Neural progenitor cell (in vitro differentiated cells): ENCODE measurements at regions not wholly inside any gene's neighbourhood (a gene's known extent, or its start where the extent isn't known, plus 50 kb on each side); places are given as distances from the start of the nearest gene placed in this dataset.

Experiments
- DNase-seq: peaks from one replicate; pipeline ENCODE4 v3.0.0-alpha.2; 2016; ENCODE audit warnings: low spot score
- H2AFZ ChIP-seq: fragments of 200-600 bp; sonication (generic); replicated peaks from 2 replicates; pipeline ENCODE4 v1.6.1; 2016; ENCODE audit warnings: antibody characterized with exemption
- H3F3A ChIP-seq: fragments of 200-600 bp; sonication (generic); 2 replicates; pipeline ENCODE4 v1.6.1; 2016; ENCODE audit warnings: antibody characterized with exemption, low read depth
- H3K27ac ChIP-seq: fragments of 200-600 bp; sonication (generic); 2 replicates; pipeline ENCODE4 v1.5.1; 2016; ENCODE audit warnings: mild to moderate bottlenecking
- H3K27me3 ChIP-seq: fragments of 200-600 bp; sonication (generic); 2 replicates; pipeline ENCODE4 v1.6.1; 2016; ENCODE audit warnings: mild to moderate bottlenecking, moderate library complexity
- H3K36me3 ChIP-seq: fragments of 200-600 bp; sonication (generic); 2 replicates; pipeline ENCODE4 v1.5.1; 2016
- H3K4me1 ChIP-seq: fragments of 200-600 bp; sonication (generic); 2 replicates; pipeline ENCODE4 v1.6.1; 2016; ENCODE audit warnings: mixed run types
- H3K4me2 ChIP-seq: fragments of 200-600 bp; sonication (generic); 2 replicates; pipeline ENCODE4 v1.6.1; 2016
- H3K4me3 ChIP-seq: fragments of 200-600 bp; sonication (generic); 2 replicates; pipeline ENCODE4 v1.5.1; 2016
- H3K79me2 ChIP-seq: fragments of 200-600 bp; sonication (generic); 2 replicates; pipeline ENCODE4 v1.6.1; 2016; ENCODE audit warnings: low read depth
- H3K9ac ChIP-seq: fragments of 200-600 bp; sonication (generic); 2 replicates; pipeline ENCODE4 v1.6.1; 2016
- H3K9me3 ChIP-seq: fragments of 200-600 bp; sonication (generic); 2 replicates; pipeline ENCODE4 v1.5.1; 2016; ENCODE audit warnings: low read depth
- H4K20me1 ChIP-seq: fragments of 200-600 bp; sonication (generic); 2 replicates; pipeline ENCODE4 v1.6.1; 2016; ENCODE audit warnings: low read depth
- H3K27ac Mint-ChIP-seq: 3 replicates; pipeline ENCODE4 v1.8.0; 2021; ENCODE audit warnings: mixed read lengths
- H3K27me3 Mint-ChIP-seq: 2 replicates; pipeline ENCODE4 v1.8.0; 2022; ENCODE audit warnings: low read depth, mild to moderate bottlenecking, inconsistent platforms, moderate library complexity, mixed read lengths; ENCODE audit not compliant: insufficient read depth
- H3K36me3 Mint-ChIP-seq: 3 replicates; pipeline ENCODE4 v1.8.0; 2021; ENCODE audit warnings: mixed read lengths
- H3K4me1 Mint-ChIP-seq: 3 replicates; pipeline ENCODE4 v1.8.0; 2021; ENCODE audit warnings: mixed read lengths
- H3K4me3 Mint-ChIP-seq: 3 replicates; pipeline ENCODE4 v1.8.0; 2021; ENCODE audit warnings: mild to moderate bottlenecking, moderate library complexity, mixed read lengths
- H3K9me3 Mint-ChIP-seq: 3 replicates; pipeline ENCODE4 v1.8.0; 2020; ENCODE audit warnings: mixed read lengths
- CTCF ChIP-seq: fragments of 200-600 bp; sonication (generic); IDR thresholded peaks from 2 replicates; pipeline ENCODE4 v1.5.1; 2017; ENCODE audit warnings: antibody characterized with exemption, mild to moderate bottlenecking
- EZH2 ChIP-seq: fragments of 200-600 bp; sonication (generic); IDR thresholded peaks from 2 replicates; pipeline ENCODE4 v1.6.1; 2017; ENCODE audit warnings: antibody characterized with exemption, mild to moderate bottlenecking, moderate library complexity
- EZH2phosphoT487 ChIP-seq: fragments of 200-600 bp; sonication (generic); IDR thresholded peaks from 2 replicates; pipeline ENCODE4 v1.6.1; 2017; ENCODE audit warnings: antibody characterized with exemption

GRCh38 chr2:137776697-137777096, 187.6 kb upstream of the HNMT start:
- H3K4me3 ChIP-seq = no peak overlapping the region
- H3K36me3 ChIP-seq = no peaks in the 10 kb centered on the region
- H3K4me1 ChIP-seq = peaks cover 6% of the 10 kb centered on the region
- TF ChIP-seq CTCF (no peak), EZH2phosphoT487 (no peak), EZH2 (no peak)
- Mint-ChIP-seq H3K36me3 (no peaks in the 10 kb centered on the region), H3K9me3 (no peaks in the 10 kb centered on the region), H3K4me1 (peaks cover 8% of the 10 kb centered on the region), H3K27me3 (peaks cover 2% of the 10 kb centered on the region), H3K27ac (no peak overlapping the region), H3K4me3 (no peak overlapping the region)
- no peak overlapping the region for H3K4me2 ChIP-seq
- H2AFZ ChIP-seq = no peak overlapping the region
- no peaks in the 10 kb centered on the region for H3K79me2 ChIP-seq
- no peaks in the 10 kb centered on the region for H3K9me3 ChIP-seq
- DNase-seq = no peak
- H4K20me1 ChIP-seq = no peaks in the 10 kb centered on the region
- H3K27me3 ChIP-seq = no peaks in the 10 kb centered on the region
- H3K27ac ChIP-seq = no peak overlapping the region
- H3F3A ChIP-seq = no peaks in the 10 kb centered on the region
- H3K9ac ChIP-seq = no peak overlapping the region

DNA sequence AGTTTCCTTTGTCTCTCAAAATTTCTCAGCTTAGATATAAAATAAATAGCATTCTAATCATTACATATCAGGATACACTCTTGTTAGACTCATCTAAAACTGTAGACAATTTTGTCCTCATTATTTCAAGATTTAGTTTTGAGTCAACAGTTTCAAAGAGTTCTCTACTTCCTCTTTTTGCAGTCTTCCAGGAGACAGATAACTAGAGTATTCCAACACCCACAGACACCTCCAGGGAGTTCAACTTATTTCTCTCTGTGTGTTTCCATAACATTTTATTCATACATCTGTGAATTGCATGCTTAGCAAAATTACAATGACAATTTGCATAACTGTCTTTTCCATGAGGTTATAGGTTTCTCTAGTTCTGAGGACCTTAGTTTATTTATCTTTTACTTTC, 166.6 kb upstream of the HNMT start:
- H3K4me1 Mint-ChIP-seq = no peaks in the 10 kb centered on the region

GRCh38 chr2:137799600-137799999, 164.7 kb upstream of the HNMT start:
- no peaks in the 10 kb centered on the region for H3K4me1 Mint-ChIP-seq
- no peak overlapping the region for H3K27ac Mint-ChIP-seq
- Histone ChIP-seq H3K4me2 (no peak overlapping the region), H3K79me2 (no peaks in the 10 kb centered on the region), H3K27ac (no peak overlapping the region), H2AFZ (no peak overlapping the region), H3K27me3 (no peaks in the 10 kb centered on the region), H3K4me1 (no peaks in the 10 kb centered on the region), H3K36me3 (no peaks in the 10 kb centered on the region), H3K9ac (no peak overlapping the region), H3K4me3 (no peak overlapping the region), H3K9me3 (no peaks in the 10 kb centered on the region), H4K20me1 (no peaks in the 10 kb centered on the region), H3F3A (no peaks in the 10 kb centered on the region)
- no peak for DNase-seq
- H3K36me3 Mint-ChIP-seq = no peaks in the 10 kb centered on the region
- no peak for TF ChIP-seq EZH2phosphoT487
- TF ChIP-seq EZH2 = no peak
- no peak for TF ChIP-seq CTCF
- no peaks in the 10 kb centered on the region for H3K27me3 Mint-ChIP-seq
- no peak overlapping the region for H3K4me3 Mint-ChIP-seq
- peaks cover 4% of the 10 kb centered on the region for H3K9me3 Mint-ChIP-seq

More for the DNA sequence above, 166.6 kb upstream of the HNMT start:
- Histone ChIP-seq H2AFZ (no peak overlapping the region), H3K4me3 (no peak overlapping the region), H3K79me2 (no peaks in the 10 kb centered on the region), H3K4me2 (no peak overlapping the region), H4K20me1 (no peaks in the 10 kb centered on the region), H3K4me1 (no peaks in the 10 kb centered on the region), H3F3A (no peaks in the 10 kb centered on the region), H3K27ac (no peak overlapping the region), H3K9ac (no peak overlapping the region), H3K9me3 (no peaks in the 10 kb centered on the region), H3K36me3 (no peaks in the 10 kb centered on the region), H3K27me3 (no peaks in the 10 kb centered on the region)
- Mint-ChIP-seq H3K27me3 (no peaks in the 10 kb centered on the region), H3K4me3 (no peak overlapping the region), H3K36me3 (no peaks in the 10 kb centered on the region), H3K9me3 (peaks cover 4% of the 10 kb centered on the region), H3K27ac (no peak overlapping the region)
- TF ChIP-seq EZH2 (no peak), EZH2phosphoT487 (no peak)
- no peak for DNase-seq

DNA sequence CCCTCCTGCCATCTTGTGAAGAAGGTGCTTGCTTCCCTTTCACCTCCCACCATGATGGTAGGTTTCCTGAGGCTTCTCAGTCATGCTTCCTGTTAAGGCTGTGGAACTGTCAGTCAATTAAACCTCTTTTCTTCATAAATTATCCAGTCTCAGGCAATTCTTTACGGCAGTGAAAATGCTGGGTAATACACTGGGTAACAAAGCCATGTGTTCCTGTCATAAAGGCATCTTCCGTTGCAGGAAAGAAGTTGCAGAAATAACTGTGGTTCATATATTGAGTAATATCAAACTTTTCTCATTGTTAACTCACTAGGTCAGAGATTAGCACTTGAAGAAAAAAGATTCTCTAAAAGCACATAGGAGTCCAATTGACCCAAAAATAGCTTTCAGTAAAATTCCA, 163.9 kb upstream of the HNMT start:
- H3K4me2 ChIP-seq = no peak overlapping the region
- no peaks in the 10 kb centered on the region for H3K79me2 ChIP-seq
- Mint-ChIP-seq H3K9me3 (peaks cover 4% of the 10 kb centered on the region), H3K4me3 (no peak overlapping the region), H3K27ac (no peak overlapping the region), H3K4me1 (no peaks in the 10 kb centered on the region), H3K27me3 (no peaks in the 10 kb centered on the region), H3K36me3 (no peaks in the 10 kb centered on the region)
- no peak for DNase-seq
- no peak overlapping the region for H2AFZ ChIP-seq
- H3K27ac ChIP-seq = no peak overlapping the region
- H3K4me3 ChIP-seq = no peak overlapping the region
- no peak overlapping the region for H3K9ac ChIP-seq
- TF ChIP-seq EZH2phosphoT487 (no peak), CTCF (no peak), EZH2 (no peak)
- H3K27me3 ChIP-seq = no peaks in the 10 kb centered on the region
- no peaks in the 10 kb centered on the region for H3K36me3 ChIP-seq
- no peaks in the 10 kb centered on the region for H3K9me3 ChIP-seq
- H4K20me1 ChIP-seq = no peaks in the 10 kb centered on the region
- H3K4me1 ChIP-seq = no peaks in the 10 kb centered on the region
- H3F3A ChIP-seq = no peaks in the 10 kb centered on the region
